ENCODE measurements at regions not wholly inside any gene's neighbourhood (a gene's known extent, or its start where the extent isn't known, plus 50 kb on each side); places are given as distances from the start of the nearest gene placed in this dataset.

DNA sequence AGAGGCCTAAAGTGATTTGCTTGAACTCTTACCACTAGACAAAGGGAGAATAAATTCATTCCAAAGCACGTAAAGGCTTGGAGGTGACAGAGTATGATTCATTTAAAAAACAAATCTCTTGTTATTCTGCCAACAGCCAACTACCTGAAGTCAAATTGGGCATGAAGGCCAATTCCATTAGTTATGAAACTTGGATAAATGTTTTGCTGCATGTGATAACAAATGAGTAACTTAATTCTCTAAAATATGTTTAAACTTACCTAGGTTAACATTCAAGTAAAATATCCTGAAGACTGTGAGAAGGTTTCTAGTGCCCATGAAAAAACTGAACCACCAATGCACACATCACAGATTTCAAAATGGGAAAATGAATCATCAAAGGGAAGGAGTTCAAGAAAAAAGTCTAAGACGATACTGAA is 120.1 kb upstream of the TSLP start:
- TF ChIP-seq, protein P1, sequence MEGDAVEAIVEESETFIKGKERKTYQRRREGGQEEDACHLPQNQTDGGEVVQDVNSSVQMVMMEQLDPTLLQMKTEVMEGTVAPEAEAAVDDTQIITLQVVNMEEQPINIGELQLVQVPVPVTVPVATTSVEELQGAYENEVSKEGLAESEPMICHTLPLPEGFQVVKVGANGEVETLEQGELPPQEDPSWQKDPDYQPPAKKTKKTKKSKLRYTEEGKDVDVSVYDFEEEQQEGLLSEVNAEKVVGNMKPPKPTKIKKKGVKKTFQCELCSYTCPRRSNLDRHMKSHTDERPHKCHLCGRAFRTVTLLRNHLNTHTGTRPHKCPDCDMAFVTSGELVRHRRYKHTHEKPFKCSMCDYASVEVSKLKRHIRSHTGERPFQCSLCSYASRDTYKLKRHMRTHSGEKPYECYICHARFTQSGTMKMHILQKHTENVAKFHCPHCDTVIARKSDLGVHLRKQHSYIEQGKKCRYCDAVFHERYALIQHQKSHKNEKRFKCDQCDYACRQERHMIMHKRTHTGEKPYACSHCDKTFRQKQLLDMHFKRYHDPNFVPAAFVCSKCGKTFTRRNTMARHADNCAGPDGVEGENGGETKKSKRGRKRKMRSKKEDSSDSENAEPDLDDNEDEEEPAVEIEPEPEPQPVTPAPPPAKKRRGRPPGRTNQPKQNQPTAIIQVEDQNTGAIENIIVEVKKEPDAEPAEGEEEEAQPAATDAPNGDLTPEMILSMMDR (IDR thresholded peaks at IDR 0.05) = no peak
- no peak for TF ChIP-seq EP300 (IDR thresholded peaks at IDR 0.05)
- no peak for TF ChIP-seq POLR2AphosphoS5 (IDR thresholded peaks at IDR 0.05)

Measured in suprapubic skin (tissue), 4 donors.